WTC11 (cell line): ENCODE measurements at regions not wholly inside any gene's neighbourhood (a gene's known extent, or its start where the extent isn't known, plus 50 kb on each side); places are given as distances from the start of the nearest gene placed in this dataset.
"Not testable (repeated sequence)": the region's sequence is repeated elsewhere in the genome, so short reads cannot be mapped to it uniquely, and the experiment has no call there.

Source experiments
- CTCF ChIP-seq: fragments of 200-600 bp; IDR thresholded peaks from 2 replicates; pipeline ENCODE4 v1.8.0; 2022; ENCODE audit warnings: antibody characterized with exemption
- NFYB ChIP-seq: sonication (generic); formaldehyde crosslinking; conservative IDR thresholded peaks from 2 replicates; pipeline ENCODE4 v1.8.0; 2022; ENCODE audit warnings: low read depth, missing genetic modification reagents

GRCh38 chr7:65469919-65470558 lies 96.4 kb downstream of the ZNF92 start:
- not testable (repeated sequence) for TF ChIP-seq NFYB (CRISPR knock-in tag); CTCF
